ENCODE measurements at regions not wholly inside any gene's neighbourhood (a gene's known extent, or its start where the extent isn't known, plus 50 kb on each side); places are given as distances from the start of the nearest gene placed in this dataset.

- TF ChIP-seq, protein P1, sequence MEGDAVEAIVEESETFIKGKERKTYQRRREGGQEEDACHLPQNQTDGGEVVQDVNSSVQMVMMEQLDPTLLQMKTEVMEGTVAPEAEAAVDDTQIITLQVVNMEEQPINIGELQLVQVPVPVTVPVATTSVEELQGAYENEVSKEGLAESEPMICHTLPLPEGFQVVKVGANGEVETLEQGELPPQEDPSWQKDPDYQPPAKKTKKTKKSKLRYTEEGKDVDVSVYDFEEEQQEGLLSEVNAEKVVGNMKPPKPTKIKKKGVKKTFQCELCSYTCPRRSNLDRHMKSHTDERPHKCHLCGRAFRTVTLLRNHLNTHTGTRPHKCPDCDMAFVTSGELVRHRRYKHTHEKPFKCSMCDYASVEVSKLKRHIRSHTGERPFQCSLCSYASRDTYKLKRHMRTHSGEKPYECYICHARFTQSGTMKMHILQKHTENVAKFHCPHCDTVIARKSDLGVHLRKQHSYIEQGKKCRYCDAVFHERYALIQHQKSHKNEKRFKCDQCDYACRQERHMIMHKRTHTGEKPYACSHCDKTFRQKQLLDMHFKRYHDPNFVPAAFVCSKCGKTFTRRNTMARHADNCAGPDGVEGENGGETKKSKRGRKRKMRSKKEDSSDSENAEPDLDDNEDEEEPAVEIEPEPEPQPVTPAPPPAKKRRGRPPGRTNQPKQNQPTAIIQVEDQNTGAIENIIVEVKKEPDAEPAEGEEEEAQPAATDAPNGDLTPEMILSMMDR (conservative IDR thresholded peaks at IDR 0.05; ENCODE audit: low read length): no peak
- no peak for TF ChIP-seq EZH2phosphoT487 (IDR thresholded peaks at IDR 0.05; ENCODE audit: borderline replicate concordance, low read depth, low read length)
Measured at GRCh38 chr16:22646948-22647556, 136.4 kb downstream of the NPIPB5 start.

Data from OCI-LY7 (cell line).